ENCODE measurements at regions not wholly inside any gene's neighbourhood (a gene's known extent, or its start where the extent isn't known, plus 50 kb on each side); places are given as distances from the start of the nearest gene placed in this dataset.

DNA sequence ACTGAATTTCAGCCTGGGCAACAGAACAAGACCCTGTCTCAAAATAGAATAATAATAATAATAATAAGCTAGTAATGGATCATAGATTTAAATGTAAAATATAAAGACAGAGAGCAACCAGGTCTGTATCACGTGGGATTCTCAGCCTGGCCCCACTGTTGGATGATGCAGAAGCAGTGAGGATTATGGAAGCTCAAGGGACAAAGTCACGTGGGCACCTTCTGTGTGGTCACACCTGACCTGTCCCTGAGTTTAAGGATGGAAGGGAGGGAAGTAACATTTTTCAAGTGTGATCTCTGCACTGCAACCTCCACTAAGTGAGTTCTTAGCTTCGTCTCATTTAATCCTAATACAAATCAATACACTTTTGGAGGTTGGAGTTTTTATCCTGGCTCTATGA lies 212.5 kb upstream of the IER5L start:
- WGBS, 5 donors = 71 to 88% (median 87%) methylated on average over 3 of the region's 3 CpGs
- Histone ChIP-seq H3K4me1 (peaks cover 0 to 24% (median 0%) of the 10 kb centered on the region in 4 donors), H3K36me3 (no peaks in the 10 kb centered on the region), H3K9me3 (no peaks in the 10 kb centered on the region), H3K27ac (no peak overlapping the region), H3K27me3 (no peaks in the 10 kb centered on the region), H3K4me3 (no peak overlapping the region)
- no peak for TF ChIP-seq EP300 (IDR thresholded peaks at IDR 0.05)
- TF ChIP-seq POLR2A (IDR thresholded peaks at IDR 0.05) = no peak
- no peak for TF ChIP-seq POLR2AphosphoS5 (IDR thresholded peaks at IDR 0.05)
- TF ChIP-seq, protein P1, sequence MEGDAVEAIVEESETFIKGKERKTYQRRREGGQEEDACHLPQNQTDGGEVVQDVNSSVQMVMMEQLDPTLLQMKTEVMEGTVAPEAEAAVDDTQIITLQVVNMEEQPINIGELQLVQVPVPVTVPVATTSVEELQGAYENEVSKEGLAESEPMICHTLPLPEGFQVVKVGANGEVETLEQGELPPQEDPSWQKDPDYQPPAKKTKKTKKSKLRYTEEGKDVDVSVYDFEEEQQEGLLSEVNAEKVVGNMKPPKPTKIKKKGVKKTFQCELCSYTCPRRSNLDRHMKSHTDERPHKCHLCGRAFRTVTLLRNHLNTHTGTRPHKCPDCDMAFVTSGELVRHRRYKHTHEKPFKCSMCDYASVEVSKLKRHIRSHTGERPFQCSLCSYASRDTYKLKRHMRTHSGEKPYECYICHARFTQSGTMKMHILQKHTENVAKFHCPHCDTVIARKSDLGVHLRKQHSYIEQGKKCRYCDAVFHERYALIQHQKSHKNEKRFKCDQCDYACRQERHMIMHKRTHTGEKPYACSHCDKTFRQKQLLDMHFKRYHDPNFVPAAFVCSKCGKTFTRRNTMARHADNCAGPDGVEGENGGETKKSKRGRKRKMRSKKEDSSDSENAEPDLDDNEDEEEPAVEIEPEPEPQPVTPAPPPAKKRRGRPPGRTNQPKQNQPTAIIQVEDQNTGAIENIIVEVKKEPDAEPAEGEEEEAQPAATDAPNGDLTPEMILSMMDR (IDR thresholded peaks at IDR 0.05) = no peak
- no peak for DNase-seq
- intact Hi-C loops (cut with DNase I; ENCODE audit: low total_unique reads) = no loop called here

DNA sequence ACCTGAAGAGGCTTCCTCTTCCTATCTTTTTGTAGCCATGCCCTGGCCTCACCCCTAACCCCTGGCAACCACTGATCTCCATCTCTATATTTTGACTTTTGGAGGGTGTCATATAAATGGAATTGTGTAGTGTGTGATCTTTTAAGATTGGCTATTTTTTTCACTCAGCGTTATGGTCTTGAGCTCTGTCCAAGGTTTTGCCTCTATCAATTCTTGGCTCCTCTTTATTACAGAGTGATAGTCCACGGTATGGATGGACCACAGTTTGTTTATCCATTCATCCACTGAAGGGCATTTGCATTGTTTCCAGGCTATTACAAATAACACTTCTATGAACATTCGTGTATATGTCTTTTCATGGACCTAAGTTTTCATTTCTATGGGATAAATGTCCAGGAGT lies 209.8 kb upstream of the IER5L start:
- Histone ChIP-seq H3K27ac (no peak overlapping the region), H3K4me3 (no peak overlapping the region), H3K27me3 (no peaks in the 10 kb centered on the region), H3K9me3 (no peaks in the 10 kb centered on the region), H3K4me1 (peaks cover 6 to 41% (median 13%) of the 10 kb centered on the region in 4 donors), H3K36me3 (no peaks in the 10 kb centered on the region)
- no peak for DNase-seq
- WGBS, 5 donors = 25 to 53% (median 31%) methylated on average over 3 of the region's 3 CpGs
- no peak for TF ChIP-seq POLR2A (IDR thresholded peaks at IDR 0.05)
- TF ChIP-seq, protein P1 (IDR thresholded peaks at IDR 0.05) = no peak
- intact Hi-C loops (cut with DNase I; ENCODE audit: low total_unique reads) = no loop called here

DNA sequence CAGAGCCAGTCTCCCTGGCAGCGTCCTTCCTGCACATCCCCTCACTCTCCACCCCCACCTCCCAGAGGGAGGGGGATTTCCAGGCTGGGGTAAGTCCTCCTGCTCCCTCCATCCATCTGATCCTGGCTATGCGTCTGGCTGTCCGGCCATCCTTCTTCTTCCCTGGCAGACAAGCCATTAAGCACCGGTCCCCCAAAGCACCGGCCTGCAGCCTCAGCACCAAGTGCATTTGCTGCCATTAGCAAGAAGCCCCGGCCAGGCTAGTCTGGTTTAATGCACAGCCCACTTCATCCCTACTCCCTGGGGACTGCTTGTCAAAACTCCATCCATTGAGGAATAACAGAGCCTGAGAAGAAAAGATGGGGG lies 208.7 kb upstream of the IER5L start:
- no peaks in the 10 kb centered on the region for H3K27me3 ChIP-seq
- intact Hi-C loops (cut with DNase I; ENCODE audit: low total_unique reads) = no loop called here
- no peak overlapping the region for H3K4me3 ChIP-seq
- H3K27ac ChIP-seq = no peak overlapping the region
- H3K4me1 ChIP-seq = peaks cover 13 to 42% (median 22%) of the 10 kb centered on the region in 4 donors
- no peak for TF ChIP-seq POLR2A (IDR thresholded peaks at IDR 0.05)
- no peak for TF ChIP-seq POLR2AphosphoS5 (IDR thresholded peaks at IDR 0.05)
- TF ChIP-seq EP300 (IDR thresholded peaks at IDR 0.05) = no peak
- TF ChIP-seq, protein P1 (IDR thresholded peaks at IDR 0.05) = no peak
- no peaks in the 10 kb centered on the region for H3K36me3 ChIP-seq
- H3K9me3 ChIP-seq = no peaks in the 10 kb centered on the region
- no peak for DNase-seq
- WGBS, 5 donors = 63 to 87% (median 85%) methylated on average over 6 of the region's 6 CpGs; no CpG with 5 or more reads in 1 of the 5 donors

DNA sequence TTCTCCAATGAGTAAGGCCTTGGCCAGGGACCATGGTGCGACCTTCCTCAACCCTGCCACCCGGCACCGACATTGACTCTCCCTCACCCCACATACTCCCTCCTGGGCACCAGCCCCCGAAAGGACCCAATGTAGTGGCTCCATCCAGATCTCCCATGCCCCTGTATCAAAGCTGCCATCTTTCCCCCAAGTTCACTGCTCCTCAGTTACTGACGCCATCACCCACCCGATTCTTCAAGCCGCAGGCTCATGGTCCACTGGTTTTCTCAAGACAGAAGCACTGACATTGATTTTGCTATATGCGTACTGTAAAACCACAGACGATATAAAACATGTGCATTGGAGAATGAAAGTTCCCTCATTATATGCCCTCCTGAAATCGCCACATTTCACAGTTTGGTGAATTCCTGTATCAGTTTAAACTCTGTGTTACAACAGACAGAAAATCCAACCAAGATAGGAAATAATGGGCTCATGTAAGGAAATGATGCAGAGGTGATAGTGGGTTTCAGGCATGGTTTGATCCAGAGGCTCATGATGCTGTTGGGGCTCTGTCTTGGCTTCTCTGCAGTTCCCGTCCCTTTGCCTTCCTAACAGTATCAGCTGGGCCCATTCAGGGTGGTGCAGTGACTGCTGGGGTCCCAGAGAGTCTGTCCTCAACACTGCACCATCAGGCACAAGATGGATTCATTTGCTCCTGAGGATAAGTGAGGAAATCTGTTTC lies 207.3 kb upstream of the IER5L start:
- no peaks in the 10 kb centered on the region for H3K36me3 ChIP-seq
- no peaks in the 10 kb centered on the region for H3K27me3 ChIP-seq
- TF ChIP-seq POLR2AphosphoS5 (IDR thresholded peaks at IDR 0.05) (no peak), EP300 (IDR thresholded peaks at IDR 0.05) (no peak), POLR2A (IDR thresholded peaks at IDR 0.05) (no peak)
- TF ChIP-seq, protein P1 (IDR thresholded peaks at IDR 0.05) = no peak
- intact Hi-C loops (cut with DNase I; ENCODE audit: low total_unique reads) = no loop called here
- no peak for DNase-seq
- 86 to 96% (median 91%) methylated on average over 11 of the region's 11 CpGs for WGBS, 5 donors
- H3K4me3 ChIP-seq = no peak overlapping the region
- peaks cover 13 to 33% (median 22%) of the 10 kb centered on the region in 4 donors for H3K4me1 ChIP-seq
- peak overlapping the region in 1 of 5 donors; percentile 96 for H3K27ac ChIP-seq
- no peaks in the 10 kb centered on the region for H3K9me3 ChIP-seq
